GM10266 (cell line): ENCODE measurements at regions not wholly inside any gene's neighbourhood (a gene's known extent, or its start where the extent isn't known, plus 50 kb on each side); places are given as distances from the start of the nearest gene placed in this dataset.

Source experiments
- DNase-seq: peaks from one replicate; pipeline ENCODE4 v3.0.0; 2012; ENCODE audit errors: extremely low spot score
- TF ChIP-seq, protein P1 (sequence below): IDR thresholded peaks from 2 replicates; pipeline ENCODE4 v1.5.1; 2012; ENCODE audit warnings: mild to moderate bottlenecking, low read depth; ENCODE audit not compliant: control insufficient read depth, insufficient read depth; ENCODE audit errors: missing control alignments

DNA sequence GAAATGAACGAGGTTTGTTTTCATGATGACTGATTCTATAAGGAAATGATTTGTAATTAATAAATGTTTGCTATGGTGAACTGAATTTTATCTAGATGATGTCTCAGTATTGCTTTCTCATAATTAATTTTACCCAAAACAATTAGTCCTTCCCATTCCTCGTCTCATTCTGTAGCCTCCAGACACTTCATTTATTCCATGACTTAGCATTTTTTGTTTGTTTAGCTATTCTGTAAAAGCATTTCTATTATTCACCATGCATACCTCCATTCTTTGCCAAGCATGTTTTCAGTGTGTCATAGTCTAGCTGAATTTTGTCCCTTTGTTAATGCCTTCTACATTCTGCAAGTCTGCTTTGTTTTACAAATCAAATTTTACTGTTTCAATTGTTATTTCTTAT lies 137.4 kb upstream of the RPL10L start:
- DNase-seq = no peak
- TF ChIP-seq, protein P1, sequence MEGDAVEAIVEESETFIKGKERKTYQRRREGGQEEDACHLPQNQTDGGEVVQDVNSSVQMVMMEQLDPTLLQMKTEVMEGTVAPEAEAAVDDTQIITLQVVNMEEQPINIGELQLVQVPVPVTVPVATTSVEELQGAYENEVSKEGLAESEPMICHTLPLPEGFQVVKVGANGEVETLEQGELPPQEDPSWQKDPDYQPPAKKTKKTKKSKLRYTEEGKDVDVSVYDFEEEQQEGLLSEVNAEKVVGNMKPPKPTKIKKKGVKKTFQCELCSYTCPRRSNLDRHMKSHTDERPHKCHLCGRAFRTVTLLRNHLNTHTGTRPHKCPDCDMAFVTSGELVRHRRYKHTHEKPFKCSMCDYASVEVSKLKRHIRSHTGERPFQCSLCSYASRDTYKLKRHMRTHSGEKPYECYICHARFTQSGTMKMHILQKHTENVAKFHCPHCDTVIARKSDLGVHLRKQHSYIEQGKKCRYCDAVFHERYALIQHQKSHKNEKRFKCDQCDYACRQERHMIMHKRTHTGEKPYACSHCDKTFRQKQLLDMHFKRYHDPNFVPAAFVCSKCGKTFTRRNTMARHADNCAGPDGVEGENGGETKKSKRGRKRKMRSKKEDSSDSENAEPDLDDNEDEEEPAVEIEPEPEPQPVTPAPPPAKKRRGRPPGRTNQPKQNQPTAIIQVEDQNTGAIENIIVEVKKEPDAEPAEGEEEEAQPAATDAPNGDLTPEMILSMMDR = no peak

DNA sequence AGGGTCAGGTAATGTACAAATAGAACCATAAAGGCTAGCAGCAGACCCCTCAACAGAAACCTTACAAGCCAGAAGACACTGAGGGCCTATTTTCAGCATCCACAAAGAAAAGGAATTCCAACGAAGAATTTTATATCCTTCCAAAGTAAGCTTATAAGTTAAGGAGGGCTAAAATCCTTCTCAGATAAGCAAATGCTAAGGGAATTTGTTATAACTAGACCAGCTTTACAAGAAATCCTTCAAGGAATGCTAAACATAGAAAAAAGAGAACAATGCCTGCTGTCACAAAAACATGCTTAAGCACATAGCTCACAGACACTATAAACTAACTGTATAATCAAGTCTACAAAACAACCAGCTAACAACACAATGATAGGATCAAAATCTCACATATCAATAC lies 130.7 kb upstream of the RPL10L start:
- TF ChIP-seq, protein P1 = no peak
- no peak for DNase-seq

DNA sequence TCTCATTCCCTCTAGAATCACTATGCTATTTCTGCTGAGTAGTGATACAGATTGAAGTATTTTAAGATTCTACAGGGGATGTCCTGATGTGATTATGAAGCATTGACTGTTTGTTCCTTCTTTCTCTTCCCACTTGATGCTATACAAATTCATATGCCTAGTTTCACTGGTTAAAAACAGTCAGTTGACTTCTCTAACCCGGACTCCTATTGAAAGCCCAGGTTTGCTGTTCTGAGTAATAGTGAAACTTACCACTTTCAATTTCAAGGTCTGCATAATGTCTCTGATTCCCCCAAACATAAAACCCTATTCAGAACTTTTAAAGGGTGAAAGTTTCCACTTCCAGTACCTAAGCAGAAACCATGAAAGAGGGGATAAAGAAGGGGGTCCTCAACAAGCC lies 117.7 kb upstream of the RPL10L start:
- DNase-seq = peak; percentile 38

DNA sequence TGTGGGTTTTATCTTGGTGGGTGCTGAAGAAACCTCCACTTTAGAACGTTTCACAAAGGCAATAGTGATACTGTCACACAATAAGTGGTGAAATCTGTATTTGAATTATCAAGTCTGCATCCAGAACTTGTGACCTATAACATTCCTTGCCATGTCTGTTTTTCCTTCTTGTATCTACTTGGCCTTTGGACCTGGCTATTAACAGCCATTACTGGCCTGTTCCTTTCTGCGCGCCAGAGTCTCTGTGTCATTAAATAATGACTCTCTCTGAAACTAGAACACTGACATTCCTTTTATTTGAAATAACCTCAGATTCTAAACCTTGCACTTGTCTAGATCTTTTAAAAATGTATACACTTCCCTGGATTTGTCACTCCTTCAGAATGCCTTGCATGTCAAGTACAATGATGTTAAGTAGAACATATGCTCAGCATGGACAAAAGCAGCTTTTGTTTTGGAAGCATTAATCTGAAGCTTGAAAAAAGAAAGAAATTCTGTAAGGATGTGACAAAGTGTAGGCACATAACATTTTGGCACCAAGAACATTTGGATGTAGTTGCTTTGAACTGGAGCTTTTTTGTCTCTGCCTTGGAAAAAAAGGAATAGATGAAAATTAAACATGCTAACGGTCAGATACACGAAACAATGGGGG lies 95.5 kb upstream of the RPL10L start:
- DNase-seq = no peak
- TF ChIP-seq, protein P1 = no peak

More for the DNA sequence above, 117.7 kb upstream of the RPL10L start:
- TF ChIP-seq, protein P1 = no peak

DNA sequence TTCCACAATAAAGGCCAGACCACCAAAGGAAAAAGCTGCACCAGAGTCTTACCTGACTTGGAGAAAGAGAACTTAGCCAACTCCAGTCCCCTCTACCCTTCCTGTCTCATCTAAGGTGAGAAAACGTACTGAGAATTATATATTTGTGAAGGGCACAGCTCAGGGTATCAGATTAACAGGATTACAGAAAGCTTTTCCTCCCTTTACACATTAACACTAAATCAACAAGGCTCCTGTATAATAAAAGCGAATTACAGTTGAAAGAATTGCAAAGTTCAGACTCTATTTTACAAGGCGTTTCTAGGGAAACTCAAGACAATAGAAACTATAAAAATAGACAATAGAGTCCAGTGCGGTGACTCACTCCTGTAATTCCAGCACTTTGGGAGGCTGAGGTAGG lies 82.7 kb upstream of the RPL10L start:
- TF ChIP-seq, protein P1 = no peak
- no peak for DNase-seq

DNA sequence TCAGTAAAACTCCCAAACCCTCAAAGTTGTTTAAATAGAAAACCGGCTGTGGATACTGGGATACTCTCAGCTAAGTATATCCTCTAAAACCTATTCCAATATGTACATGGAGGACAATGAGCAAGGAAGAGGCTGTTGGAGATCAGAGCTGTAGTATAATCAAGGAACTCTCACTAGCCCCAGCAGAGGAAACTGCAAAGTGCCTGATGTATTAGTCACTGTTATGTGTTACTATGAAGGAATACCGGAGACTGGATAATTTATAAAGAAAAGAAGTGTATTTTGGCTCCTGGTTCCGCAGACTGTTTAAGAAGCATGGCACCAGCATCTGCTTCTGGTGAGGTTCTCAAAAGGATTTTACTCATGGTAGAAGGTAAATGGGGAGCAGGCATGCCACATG lies 65.6 kb upstream of the RPL10L start:
- TF ChIP-seq, protein P1 = no peak
- DNase-seq = no peak
